Smooth muscle cell (in vitro differentiated cells): ENCODE measurements at regions not wholly inside any gene's neighbourhood (a gene's known extent, or its start where the extent isn't known, plus 50 kb on each side); places are given as distances from the start of the nearest gene placed in this dataset.
"Not testable (repeated sequence)": the region's sequence is repeated elsewhere in the genome, so short reads cannot be mapped to it uniquely, and the experiment has no call there.

Experiments used
- DNase-seq: peaks from one replicate; lab custom pipeline; 2025; ENCODE audit not compliant: unreplicated experiment; lab: John Stamatoyannopoulos, UW
- H2AFZ ChIP-seq: fragments of 200-600 bp; sonication (generic); 2 replicates; pipeline ENCODE4 v1.6.0; 2016; ENCODE audit warnings: antibody characterized with exemption, low read depth, mild to moderate bottlenecking
- H3F3A ChIP-seq: fragments of 200-600 bp; sonication (generic); 2 replicates; pipeline ENCODE4 v1.6.0; 2017; ENCODE audit warnings: antibody characterized with exemption, low read depth
- H3K27ac ChIP-seq: fragments of 200-600 bp; sonication (generic); 2 replicates; pipeline ENCODE4 v1.5.1; 2016; ENCODE audit warnings: low read depth, mild to moderate bottlenecking
- H3K27me3 ChIP-seq: fragments of 200-600 bp; sonication (generic); 2 replicates; pipeline ENCODE4 v1.6.1; 2016; ENCODE audit warnings: low read depth, mild to moderate bottlenecking
- H3K36me3 ChIP-seq: fragments of 200-600 bp; sonication (generic); 2 replicates; pipeline ENCODE4 v1.5.1; 2016; ENCODE audit warnings: low read depth
- H3K4me1 ChIP-seq: fragments of 200-600 bp; sonication (generic); 2 replicates; pipeline ENCODE4 v1.5.1; 2016; ENCODE audit warnings: low read depth
- H3K4me2 ChIP-seq: fragments of 200-600 bp; sonication (generic); 2 replicates; pipeline ENCODE4 v1.6.0; 2016; ENCODE audit warnings: mild to moderate bottlenecking
- H3K4me3 ChIP-seq: fragments of 200-600 bp; sonication (generic); 2 replicates; pipeline ENCODE4 v1.5.1; 2016; ENCODE audit warnings: mild to moderate bottlenecking
- H3K79me2 ChIP-seq: fragments of 200-600 bp; sonication (generic); 2 replicates; pipeline ENCODE4 v1.6.0; 2016; ENCODE audit warnings: low read depth, mild to moderate bottlenecking
- H3K9ac ChIP-seq: fragments of 200-600 bp; sonication (generic); 2 replicates; pipeline ENCODE4 v1.6.0; 2016; ENCODE audit warnings: low read depth
- H3K9me3 ChIP-seq: fragments of 200-600 bp; sonication (generic); replicated peaks from 2 replicates; pipeline ENCODE4 v1.5.1; 2016; ENCODE audit warnings: low read depth
- H4K20me1 ChIP-seq: fragments of 200-600 bp; sonication (generic); 2 replicates; pipeline ENCODE4 v1.6.0; 2016; ENCODE audit warnings: low read depth
- WGBS: methylation state at CpG from one replicate; pipeline ENCODE4 v1.1.7; 2016; ENCODE audit warnings: low lambda C conversion rate; 5-methylcytosine and 5-hydroxymethylcytosine counted together
- TF ChIP-seq, protein P1 (sequence below): fragments of 200-600 bp; sonication (generic); IDR thresholded peaks from 2 replicates; pipeline ENCODE4 v1.5.1; 2017; ENCODE audit warnings: borderline replicate concordance, mild to moderate bottlenecking, antibody characterized with exemption; ENCODE audit not compliant: insufficient read depth, poor library complexity, severe bottlenecking

GRCh38 chr7:69388452-69389137, 209.7 kb upstream of the AUTS2 start:
- H3K27me3 ChIP-seq = peaks cover 7% of the 10 kb centered on the region
- 69% methylated on average over 8 of the region's 8 CpGs for WGBS
- no peaks in the 10 kb centered on the region for H3K79me2 ChIP-seq
- no peak overlapping the region for H2AFZ ChIP-seq
- no peaks in the 10 kb centered on the region for H4K20me1 ChIP-seq
- H3K4me1 ChIP-seq = no peaks in the 10 kb centered on the region
- no peak overlapping the region for H3K4me3 ChIP-seq
- H3F3A ChIP-seq = no peaks in the 10 kb centered on the region
- no peak overlapping the region for H3K4me2 ChIP-seq
- DNase-seq = no peak
- TF ChIP-seq, protein P1, sequence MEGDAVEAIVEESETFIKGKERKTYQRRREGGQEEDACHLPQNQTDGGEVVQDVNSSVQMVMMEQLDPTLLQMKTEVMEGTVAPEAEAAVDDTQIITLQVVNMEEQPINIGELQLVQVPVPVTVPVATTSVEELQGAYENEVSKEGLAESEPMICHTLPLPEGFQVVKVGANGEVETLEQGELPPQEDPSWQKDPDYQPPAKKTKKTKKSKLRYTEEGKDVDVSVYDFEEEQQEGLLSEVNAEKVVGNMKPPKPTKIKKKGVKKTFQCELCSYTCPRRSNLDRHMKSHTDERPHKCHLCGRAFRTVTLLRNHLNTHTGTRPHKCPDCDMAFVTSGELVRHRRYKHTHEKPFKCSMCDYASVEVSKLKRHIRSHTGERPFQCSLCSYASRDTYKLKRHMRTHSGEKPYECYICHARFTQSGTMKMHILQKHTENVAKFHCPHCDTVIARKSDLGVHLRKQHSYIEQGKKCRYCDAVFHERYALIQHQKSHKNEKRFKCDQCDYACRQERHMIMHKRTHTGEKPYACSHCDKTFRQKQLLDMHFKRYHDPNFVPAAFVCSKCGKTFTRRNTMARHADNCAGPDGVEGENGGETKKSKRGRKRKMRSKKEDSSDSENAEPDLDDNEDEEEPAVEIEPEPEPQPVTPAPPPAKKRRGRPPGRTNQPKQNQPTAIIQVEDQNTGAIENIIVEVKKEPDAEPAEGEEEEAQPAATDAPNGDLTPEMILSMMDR = no peak
- H3K27ac ChIP-seq = no peak overlapping the region
- H3K36me3 ChIP-seq = no peaks in the 10 kb centered on the region
- H3K9ac ChIP-seq = no peak overlapping the region
- no peaks in the 10 kb centered on the region for H3K9me3 ChIP-seq

DNA sequence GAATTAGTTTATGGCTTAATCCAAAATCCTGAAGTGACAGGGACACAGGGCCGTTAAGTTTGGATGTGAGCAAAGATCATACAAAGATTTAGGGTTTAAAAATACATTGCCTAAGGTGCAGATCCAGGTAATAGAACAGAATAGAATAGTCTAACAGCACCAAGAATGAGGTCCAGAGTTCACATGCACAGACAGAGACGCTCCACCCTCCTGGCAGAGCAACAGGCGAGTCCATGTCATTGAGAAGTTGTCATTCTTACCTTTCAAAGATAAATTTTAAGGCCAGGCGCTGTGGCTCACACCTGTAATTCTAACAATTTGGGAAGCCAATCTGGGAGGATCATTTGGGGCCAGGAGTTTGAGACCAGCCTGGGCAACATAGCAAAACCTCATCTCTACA, 209.1 kb upstream of the AUTS2 start:
- Histone ChIP-seq H3K4me3 (no peak overlapping the region), H3K79me2 (no peaks in the 10 kb centered on the region), H3F3A (no peaks in the 10 kb centered on the region), H3K9me3 (no peaks in the 10 kb centered on the region), H4K20me1 (no peaks in the 10 kb centered on the region), H3K4me1 (no peaks in the 10 kb centered on the region), H3K27me3 (peaks cover 3% of the 10 kb centered on the region), H3K36me3 (no peaks in the 10 kb centered on the region), H3K9ac (no peak overlapping the region), H3K27ac (no peak overlapping the region), H2AFZ (no peak overlapping the region), H3K4me2 (no peak overlapping the region)
- WGBS = 59% methylated on average over 4 of the region's 4 CpGs
- DNase-seq = no peak
- TF ChIP-seq, protein P1 = no peak

DNA sequence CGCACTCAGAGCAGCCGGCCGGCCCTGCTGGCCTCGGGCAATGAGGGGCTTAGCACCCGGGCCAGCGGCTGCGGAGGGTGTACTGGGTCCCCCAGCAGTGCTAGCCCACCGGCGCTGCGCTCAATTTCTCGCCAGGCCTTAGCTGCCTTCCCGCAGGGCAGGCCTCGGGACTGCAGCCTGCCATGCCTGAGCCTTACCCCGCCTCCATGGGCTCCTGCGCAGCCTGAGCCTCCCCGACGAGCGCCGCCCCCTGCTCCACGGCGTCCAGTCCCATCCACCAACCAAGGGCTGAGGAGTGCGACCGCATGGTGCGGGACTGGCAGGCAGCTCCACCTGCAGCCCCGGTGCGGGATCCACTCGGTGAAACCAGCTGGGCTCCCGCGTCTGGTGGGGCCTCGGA, 204.4 kb upstream of the AUTS2 start:
- not testable (repeated sequence) for H3K4me2 ChIP-seq, H3K36me3 ChIP-seq, H3K27me3 ChIP-seq, H3K4me3 ChIP-seq, H3K9me3 ChIP-seq, DNase-seq, H3K9ac ChIP-seq, H3K27ac ChIP-seq, H2AFZ ChIP-seq, H4K20me1 ChIP-seq, H3K79me2 ChIP-seq, H3F3A ChIP-seq, H3K4me1 ChIP-seq
- WGBS = 92% methylated on average over 29 of the region's 30 CpGs

- no peaks in the 10 kb centered on the region for H4K20me1 ChIP-seq
- H2AFZ ChIP-seq = no peak overlapping the region
- TF ChIP-seq, protein P1 = no peak
- H3K4me1 ChIP-seq = peaks cover 5% of the 10 kb centered on the region
- H3K4me2 ChIP-seq = peak overlapping the region; percentile 45
- no peak overlapping the region for H3K9ac ChIP-seq
- no peaks in the 10 kb centered on the region for H3K79me2 ChIP-seq
- no peak for DNase-seq
- H3K27me3 ChIP-seq = no peaks in the 10 kb centered on the region
- H3F3A ChIP-seq = no peaks in the 10 kb centered on the region
- no peaks in the 10 kb centered on the region for H3K36me3 ChIP-seq
- H3K4me3 ChIP-seq = no peak overlapping the region
- 45% methylated on average over 8 of the region's 8 CpGs for WGBS
- H3K27ac ChIP-seq = peak overlapping the region; percentile 51
- H3K9me3 ChIP-seq = no peaks in the 10 kb centered on the region
These were observed 203.1 kb upstream of the AUTS2 start for GRCh38 chr7:69395061-69395714.
